Thyroid gland (tissue), 4 donors: ENCODE measurements at regions not wholly inside any gene's neighbourhood (a gene's known extent, or its start where the extent isn't known, plus 50 kb on each side); places are given as distances from the start of the nearest gene placed in this dataset.

Experiments
- POLR2A ChIP-seq, 2 donors: fragments of 450-650 bp; IDR thresholded peaks; one replicate each; pipeline ENCODE4 v1.6.1; 2017; ENCODE audit warnings: antibody characterized with exemption in 2 of 2, mild to moderate bottlenecking in 2 of 2, moderate library complexity in 1 of 2
- TF ChIP-seq, protein P1 (sequence below), 6 experiments: fragments of 200-600 bp in 3 of 6; fragments of 450-650 bp in 3 of 6; sonication (generic) in 3 of 6; IDR thresholded peaks; one replicate each; pipeline ENCODE4 v1.5.1; 2016 to 2019; ENCODE audit warnings: antibody characterized with exemption in 6 of 6, mild to moderate bottlenecking in 2 of 6, inconsistent platforms in 1 of 6, moderate library complexity in 1 of 6

DNA sequence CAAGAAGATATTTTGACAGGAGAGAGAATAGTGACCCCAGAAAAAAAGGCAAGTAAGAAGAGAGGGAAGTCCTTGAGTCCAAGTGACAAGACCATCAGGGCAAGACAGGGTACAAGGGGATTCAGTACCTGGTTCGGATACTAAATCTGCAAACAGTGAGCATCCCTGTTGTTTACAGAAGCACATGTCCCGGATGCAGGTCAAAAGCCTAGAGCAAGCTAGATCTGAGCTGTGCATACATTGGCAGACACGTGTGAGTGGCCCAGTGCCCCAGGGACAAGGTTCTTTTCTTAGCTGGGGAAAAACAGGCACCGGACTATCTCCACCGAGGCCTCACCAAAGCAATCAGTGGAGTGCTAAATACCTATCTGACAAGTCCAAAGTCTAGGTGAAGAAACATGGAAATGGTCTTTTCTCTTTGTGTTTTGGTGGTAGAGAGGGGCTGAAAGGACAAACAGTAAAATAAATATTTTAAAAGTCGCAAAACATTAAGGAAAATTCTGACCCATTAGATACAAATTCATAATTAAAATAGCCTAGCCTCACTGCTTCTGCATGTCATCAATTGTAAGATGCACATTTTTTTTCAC is 165.2 kb downstream of the SUCLG1 start:
- TF ChIP-seq, protein P1, sequence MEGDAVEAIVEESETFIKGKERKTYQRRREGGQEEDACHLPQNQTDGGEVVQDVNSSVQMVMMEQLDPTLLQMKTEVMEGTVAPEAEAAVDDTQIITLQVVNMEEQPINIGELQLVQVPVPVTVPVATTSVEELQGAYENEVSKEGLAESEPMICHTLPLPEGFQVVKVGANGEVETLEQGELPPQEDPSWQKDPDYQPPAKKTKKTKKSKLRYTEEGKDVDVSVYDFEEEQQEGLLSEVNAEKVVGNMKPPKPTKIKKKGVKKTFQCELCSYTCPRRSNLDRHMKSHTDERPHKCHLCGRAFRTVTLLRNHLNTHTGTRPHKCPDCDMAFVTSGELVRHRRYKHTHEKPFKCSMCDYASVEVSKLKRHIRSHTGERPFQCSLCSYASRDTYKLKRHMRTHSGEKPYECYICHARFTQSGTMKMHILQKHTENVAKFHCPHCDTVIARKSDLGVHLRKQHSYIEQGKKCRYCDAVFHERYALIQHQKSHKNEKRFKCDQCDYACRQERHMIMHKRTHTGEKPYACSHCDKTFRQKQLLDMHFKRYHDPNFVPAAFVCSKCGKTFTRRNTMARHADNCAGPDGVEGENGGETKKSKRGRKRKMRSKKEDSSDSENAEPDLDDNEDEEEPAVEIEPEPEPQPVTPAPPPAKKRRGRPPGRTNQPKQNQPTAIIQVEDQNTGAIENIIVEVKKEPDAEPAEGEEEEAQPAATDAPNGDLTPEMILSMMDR (IDR thresholded peaks at IDR 0.05), result no peak
- TF ChIP-seq POLR2A (IDR thresholded peaks at IDR 0.05), result no peak
